Keratinocyte (primary cell): ENCODE measurements at regions not wholly inside any gene's neighbourhood (a gene's known extent, or its start where the extent isn't known, plus 50 kb on each side); places are given as distances from the start of the nearest gene placed in this dataset.
"Not testable (repeated sequence)": the region's sequence is repeated elsewhere in the genome, so short reads cannot be mapped to it uniquely, and the experiment has no call there.

Source experiments
- DNase-seq: peaks from one replicate; pipeline ENCODE4 v3.0.0-alpha.2; 2011; ENCODE audit warnings: low read depth, missing footprints, low spot score
- FAIRE-seq: peaks from 2 replicates; lab custom pipeline; 2011; peaks lifted over from hg19 to GRCh38; lab: Jason Lieb, UNC
- H2AFZ ChIP-seq: 2 replicates; pipeline ENCODE4 v1.6.0; 2012; ENCODE audit warnings: low read length, control low read depth, inconsistent platforms; ENCODE audit not compliant: control insufficient read depth
- H3K27ac ChIP-seq: 2 replicates; pipeline ENCODE4 v1.5.1; 2011; ENCODE audit warnings: low read length; ENCODE audit not compliant: control insufficient read depth, insufficient read depth
- H3K27me3 ChIP-seq: 3 replicates; pipeline ENCODE4 v1.6.0; 2011; ENCODE audit warnings: low read length; ENCODE audit not compliant: control insufficient read depth, insufficient read depth; ENCODE audit errors: extremely low read depth
- H3K36me3 ChIP-seq, 2 experiments: 2 replicates in 1 of 2; 3 replicates in 1 of 2; pipeline ENCODE4 v1.5.1; 2011; ENCODE audit warnings: low read length in 2 of 2, mild to moderate bottlenecking in 1 of 2; ENCODE audit not compliant: control insufficient read depth in 2 of 2, insufficient read depth in 2 of 2; ENCODE audit errors: extremely low read depth in 1 of 2
- H3K4me1 ChIP-seq: 3 replicates; pipeline ENCODE4 v1.5.1; 2011; ENCODE audit warnings: low read length; ENCODE audit not compliant: control insufficient read depth, insufficient read depth; ENCODE audit errors: extremely low read depth
- H3K4me2 ChIP-seq: 3 replicates; pipeline ENCODE4 v1.6.0; 2011; ENCODE audit warnings: low read depth, low read length; ENCODE audit not compliant: control insufficient read depth, insufficient read depth; ENCODE audit errors: extremely low read depth
- H3K4me3 ChIP-seq, 3 experiments: fragments of 200-600 bp in 1 of 3; sonication (generic) in 1 of 3; 2 replicates in 2 of 3; 3 replicates in 1 of 3; pipeline ENCODE4 v1.5.1; 2011 to 2016; ENCODE audit warnings: low read length in 3 of 3, mild to moderate bottlenecking in 3 of 3, control low read depth in 2 of 3, inconsistent platforms in 1 of 3, low read depth in 1 of 3, mixed read lengths in 1 of 3, mixed run types in 1 of 3, moderate library complexity in 1 of 3; ENCODE audit not compliant: control insufficient read depth in 2 of 3, insufficient read depth in 2 of 3; ENCODE audit errors: extremely low read depth in 1 of 3
- H3K79me2 ChIP-seq: 2 replicates; pipeline ENCODE4 v1.6.0; 2012; ENCODE audit warnings: low read length; ENCODE audit not compliant: control insufficient read depth, insufficient read depth
- H3K9ac ChIP-seq: 3 replicates; pipeline ENCODE4 v1.6.0; 2011; ENCODE audit warnings: low read length; ENCODE audit not compliant: control insufficient read depth, insufficient read depth; ENCODE audit errors: extremely low read depth
- H3K9me1 ChIP-seq: 3 replicates; pipeline ENCODE4 v1.6.0; 2011; ENCODE audit warnings: low read length; ENCODE audit not compliant: control insufficient read depth, insufficient read depth; ENCODE audit errors: extremely low read depth
- H3K9me3 ChIP-seq: 2 replicates; pipeline ENCODE4 v1.5.1; 2012; ENCODE audit warnings: low read depth, low read length; ENCODE audit not compliant: control insufficient read depth
- H4K20me1 ChIP-seq: 3 replicates; pipeline ENCODE4 v1.6.0; 2011; ENCODE audit warnings: low read length; ENCODE audit not compliant: control insufficient read depth, insufficient read depth; ENCODE audit errors: extremely low read depth
- CTCF ChIP-seq, 3 experiments: IDR thresholded peaks in 1 of 3; conservative IDR thresholded peaks in 1 of 3; optimal IDR thresholded peaks in 1 of 3; 2 replicates in 2 of 3; 3 replicates in 1 of 3; pipeline versions ENCODE3 to v1.5.1; 2011; ENCODE audit warnings: low read length in 3 of 3, mild to moderate bottlenecking in 3 of 3, moderate library complexity in 2 of 3, control low read depth in 1 of 3, inconsistent platforms in 1 of 3; ENCODE audit not compliant: insufficient read depth in 2 of 3; ENCODE audit errors: extremely low read depth in 1 of 3
- EZH2 ChIP-seq: IDR thresholded peaks from one replicate; pipeline ENCODE4 v1.6.1; 2012; ENCODE audit warnings: inconsistent platforms, mild to moderate bottlenecking, low read length, moderate library complexity
- dilution Hi-C: fragments of 300-500 bp; cut with MboI; formaldehyde crosslinking; loops from one replicate; pipeline ENCODE4 v1.7.0; 2020; ENCODE audit warnings: low sequenced_read_pairs; ENCODE audit not compliant: extremely low pct_ligation_motif_present

GRCh38 chr6:112603726-112604125 lies 256.6 kb downstream of the RFPL4B start:
- DNase-seq (no peak), FAIRE-seq (no peak)
- no peaks in the 10 kb centered on the region for H3K27me3 ChIP-seq
- no peaks in the 10 kb centered on the region for H3K9me1 ChIP-seq
- no peaks in the 10 kb centered on the region for H3K79me2 ChIP-seq
- H3K27ac ChIP-seq: no peak overlapping the region
- dilution Hi-C loops: no loop called here
- no peak overlapping the region for H2AFZ ChIP-seq
- no peak for TF ChIP-seq EZH2
- TF ChIP-seq CTCF (optimal IDR thresholded peaks at IDR 0.05 in 1 of 3, IDR thresholded peaks at IDR 0.05 in 1 of 3, conservative IDR thresholded peaks at IDR 0.05 in 1 of 3; ENCODE audit: extremely low read depth in 1 of 3, insufficient read depth in 2 of 3, low read length in 3 of 3): no peak
- no peak overlapping the region for H3K4me2 ChIP-seq
- no peak overlapping the region for H3K4me3 ChIP-seq
- H3K9ac ChIP-seq: no peak overlapping the region
- H4K20me1 ChIP-seq: no peaks in the 10 kb centered on the region
- no peaks in the 10 kb centered on the region for H3K9me3 ChIP-seq
- no peaks in the 10 kb centered on the region for H3K36me3 ChIP-seq
- no peaks in the 10 kb centered on the region for H3K4me1 ChIP-seq

- H4K20me1 ChIP-seq: no peaks in the 10 kb centered on the region
- no peak for TF ChIP-seq CTCF (optimal IDR thresholded peaks at IDR 0.05 in 1 of 3, IDR thresholded peaks at IDR 0.05 in 1 of 3, conservative IDR thresholded peaks at IDR 0.05 in 1 of 3; ENCODE audit: extremely low read depth in 1 of 3, insufficient read depth in 2 of 3, low read length in 3 of 3)
- no peak for TF ChIP-seq EZH2
- H2AFZ ChIP-seq: no peak overlapping the region
- DNase-seq (no peak), FAIRE-seq (no peak)
- H3K79me2 ChIP-seq: no peaks in the 10 kb centered on the region
- peaks cover 4% of the 10 kb centered on the region for H3K9me3 ChIP-seq
- no peaks in the 10 kb centered on the region for H3K27me3 ChIP-seq
- H3K36me3 ChIP-seq: no peaks in the 10 kb centered on the region
- no peak overlapping the region for H3K4me2 ChIP-seq
- no peaks in the 10 kb centered on the region for H3K4me1 ChIP-seq
- H3K9ac ChIP-seq: no peak overlapping the region
- H3K27ac ChIP-seq: no peak overlapping the region
- dilution Hi-C loops: no loop called here
- no peak overlapping the region for H3K4me3 ChIP-seq
- H3K9me1 ChIP-seq: no peaks in the 10 kb centered on the region
Measured at GRCh38 chr6:112606656-112607435, 259.7 kb downstream of the RFPL4B start.

GRCh38 chr6:112608925-112609324 lies 261.8 kb downstream of the RFPL4B start:
- H3K9ac ChIP-seq, H3K36me3 ChIP-seq, H3K4me2 ChIP-seq, H3K4me3 ChIP-seq, H3K9me3 ChIP-seq, dilution Hi-C loops, DNase-seq, H3K27ac ChIP-seq, H2AFZ ChIP-seq, H3K9me1 ChIP-seq, H4K20me1 ChIP-seq, H3K4me1 ChIP-seq, H3K27me3 ChIP-seq, FAIRE-seq, H3K79me2 ChIP-seq: not testable (repeated sequence)
